ENCODE measurements at regions not wholly inside any gene's neighbourhood (a gene's known extent, or its start where the extent isn't known, plus 50 kb on each side); places are given as distances from the start of the nearest gene placed in this dataset.

- TF ChIP-seq CTCF (IDR thresholded peaks at IDR 0.05; ENCODE audit: low read depth, low read length) = no peak
- TF ChIP-seq MYC (IDR thresholded peaks at IDR 0.05; ENCODE audit: low read depth, low read length) = no peak
- TF ChIP-seq POLR2A (IDR thresholded peaks at IDR 0.05; ENCODE audit: extremely low read depth, insufficient read length) = no peak
These were observed 468.4 kb downstream of the C3orf38 start for GRCh38 chr3:88618021-88618645.

Data from NB4 (cell line).